Pancreas (tissue), 10 donors: ENCODE measurements at regions not wholly inside any gene's neighbourhood (a gene's known extent, or its start where the extent isn't known, plus 50 kb on each side); places are given as distances from the start of the nearest gene placed in this dataset.
"Not testable (repeated sequence)": the region's sequence is repeated elsewhere in the genome, so short reads cannot be mapped to it uniquely, and the experiment has no call there.

Experiments
- ATAC-seq, 4 donors: fragments of 200-7000 bp; cut with Tn5 transposase; one replicate each; pipeline versions ENCODE4 v1.8.0 to v1.9.1; 2020; ENCODE audit warnings: mild to moderate bottlenecking in 4 of 4, moderate library complexity in 4 of 4
- DNase-seq, 6 donors: peaks; one replicate each; pipeline ENCODE4 v3.0.0-alpha.2; 2020
- FAIRE-seq: peaks from 2 replicates; lab custom pipeline; 2012; peaks lifted over from hg19 to GRCh38; lab: Jason Lieb, UNC
- H3K27ac ChIP-seq, 4 donors: fragments of 200-600 bp; sonication (generic); 1 replicate in 3 of 4; 2 replicates in 1 of 4; pipeline versions ENCODE4 v1.5.0 to v1.8.0; 2020
- H3K27me3 ChIP-seq, 4 donors: fragments of 200-600 bp; one replicate each; pipeline ENCODE4 v1.8.0; 2021
- H3K36me3 ChIP-seq, 3 donors: fragments of 200-600 bp; sonication (generic) in 1 of 3; one replicate each; pipeline versions ENCODE4 v1.5.0 to v1.8.0; 2020 to 2021
- H3K4me1 ChIP-seq, 3 donors: fragments of 200-600 bp; one replicate each; pipeline ENCODE4 v1.8.0; 2021
- H3K4me3 ChIP-seq, 4 donors: fragments of 200-600 bp; sonication (generic) in 2 of 4; one replicate each; pipeline versions ENCODE4 v1.5.0 to v1.8.0; 2020 to 2021
- H3K9me3 ChIP-seq, 4 donors: fragments of 200-600 bp; one replicate each; pipeline ENCODE4 v1.8.0; 2021
- WGBS, 2 donors: extraction: QIAGEN DNeasy Blood & Tissue Kit; methylation state at CpG; one replicate each; pipeline ENCODE4 v1.1.7; 2013; 5-methylcytosine and 5-hydroxymethylcytosine counted together
- intact Hi-C, 3 donors: fragments of 100-400 bp; cut with DNase I; formaldehyde crosslinking; loops; one replicate each; pipeline versions ENCODE4 v1.11.1 to v1.14.2; 2022
- TF ChIP-seq, protein P1 (sequence below), 4 donors: fragments of 200-600 bp; sonication (generic) in 3 of 4; IDR thresholded peaks; one replicate each; pipeline versions ENCODE4 v1.5.0 to v1.8.0; 2021; ENCODE audit warnings: antibody characterized with exemption in 4 of 4
- donor health status: healthy with polysubstance abuse.
- donor health status: DM: no; HTN: no; CAD: no; lungs with moderate emphysema.
- donor health status: DM: no; HTN: no; CAD: no.
- donor health status: control.
- donor health status: control.
- donor health status: Bipolar disorder and iron deficiency.
- donor health status: DM: yes; HTN: yes; CAD: no.
- donor health status: DM: no; HTN: no; CAD: no.
- donor health status: DM: no; HTN: no; CAD: no.
- donor health status: DM: yes; HTN: yes; CAD: no.

DNA sequence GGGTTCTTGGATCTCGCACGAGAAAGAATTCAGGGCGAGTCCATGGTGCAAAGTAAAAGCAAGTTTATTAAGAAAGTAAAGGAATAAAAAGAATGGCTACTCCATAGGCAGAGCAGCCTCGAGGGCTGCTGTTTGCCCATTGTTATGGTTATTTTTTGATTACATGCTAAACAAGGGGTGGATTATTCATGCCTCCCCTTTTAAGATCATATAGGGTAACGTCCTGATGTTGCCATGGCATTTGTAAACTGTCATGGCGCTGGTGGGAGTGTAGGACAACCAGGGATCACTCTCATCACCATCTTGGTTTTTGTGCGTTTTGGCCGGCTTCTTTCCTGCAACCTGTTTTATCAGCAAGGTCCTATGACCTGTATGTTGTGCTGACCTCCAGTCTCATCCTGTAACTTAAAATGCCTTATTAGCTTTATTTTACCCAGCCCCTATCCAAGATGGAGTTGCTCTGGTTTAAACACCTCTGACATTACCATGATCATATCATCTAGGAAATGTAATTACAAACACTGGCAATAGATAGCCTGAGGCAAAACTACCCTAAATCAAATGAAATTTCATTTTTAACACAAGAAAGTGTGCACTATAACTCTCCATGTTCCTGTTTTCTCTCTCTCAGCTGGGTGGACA, 94.3 kb upstream of the ATXN3L start:
- H3K4me3 ChIP-seq: no peak overlapping the region
- H3K27me3 ChIP-seq: peaks cover 0 to 8% (median 0%) of the 10 kb centered on the region in 4 donors
- intact Hi-C loops: no loop called here
- no peaks in the 10 kb centered on the region for H3K36me3 ChIP-seq
- TF ChIP-seq, protein P1, sequence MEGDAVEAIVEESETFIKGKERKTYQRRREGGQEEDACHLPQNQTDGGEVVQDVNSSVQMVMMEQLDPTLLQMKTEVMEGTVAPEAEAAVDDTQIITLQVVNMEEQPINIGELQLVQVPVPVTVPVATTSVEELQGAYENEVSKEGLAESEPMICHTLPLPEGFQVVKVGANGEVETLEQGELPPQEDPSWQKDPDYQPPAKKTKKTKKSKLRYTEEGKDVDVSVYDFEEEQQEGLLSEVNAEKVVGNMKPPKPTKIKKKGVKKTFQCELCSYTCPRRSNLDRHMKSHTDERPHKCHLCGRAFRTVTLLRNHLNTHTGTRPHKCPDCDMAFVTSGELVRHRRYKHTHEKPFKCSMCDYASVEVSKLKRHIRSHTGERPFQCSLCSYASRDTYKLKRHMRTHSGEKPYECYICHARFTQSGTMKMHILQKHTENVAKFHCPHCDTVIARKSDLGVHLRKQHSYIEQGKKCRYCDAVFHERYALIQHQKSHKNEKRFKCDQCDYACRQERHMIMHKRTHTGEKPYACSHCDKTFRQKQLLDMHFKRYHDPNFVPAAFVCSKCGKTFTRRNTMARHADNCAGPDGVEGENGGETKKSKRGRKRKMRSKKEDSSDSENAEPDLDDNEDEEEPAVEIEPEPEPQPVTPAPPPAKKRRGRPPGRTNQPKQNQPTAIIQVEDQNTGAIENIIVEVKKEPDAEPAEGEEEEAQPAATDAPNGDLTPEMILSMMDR (IDR thresholded peaks at IDR 0.05): no peak
- H3K27ac ChIP-seq: no peak overlapping the region
- DNase-seq: no peak
- no peak for ATAC-seq
- no peak for FAIRE-seq
- no peaks in the 10 kb centered on the region for H3K9me3 ChIP-seq
- WGBS, 2 donors: 58 to 85% methylated on average over 8 of the region's 8 CpGs
- no peaks in the 10 kb centered on the region for H3K4me1 ChIP-seq

- no peak for DNase-seq
- Histone ChIP-seq H3K36me3 (no peaks in the 10 kb centered on the region), H3K9me3 (no peaks in the 10 kb centered on the region), H3K4me1 (no peaks in the 10 kb centered on the region), H3K4me3 (no peak overlapping the region), H3K27me3 (peaks cover 0 to 8% (median 0%) of the 10 kb centered on the region in 4 donors), H3K27ac (no peak overlapping the region)
- TF ChIP-seq, protein P1 (IDR thresholded peaks at IDR 0.05): no peak
- ATAC-seq: no peak
- FAIRE-seq: no peak
- WGBS, 2 donors: 38 to 69% methylated on average over 8 of the region's 8 CpGs
- intact Hi-C loops: no loop called here
Observed at GRCh38 chrX:13412208-13412600, 92.4 kb upstream of the ATXN3L start.

DNA sequence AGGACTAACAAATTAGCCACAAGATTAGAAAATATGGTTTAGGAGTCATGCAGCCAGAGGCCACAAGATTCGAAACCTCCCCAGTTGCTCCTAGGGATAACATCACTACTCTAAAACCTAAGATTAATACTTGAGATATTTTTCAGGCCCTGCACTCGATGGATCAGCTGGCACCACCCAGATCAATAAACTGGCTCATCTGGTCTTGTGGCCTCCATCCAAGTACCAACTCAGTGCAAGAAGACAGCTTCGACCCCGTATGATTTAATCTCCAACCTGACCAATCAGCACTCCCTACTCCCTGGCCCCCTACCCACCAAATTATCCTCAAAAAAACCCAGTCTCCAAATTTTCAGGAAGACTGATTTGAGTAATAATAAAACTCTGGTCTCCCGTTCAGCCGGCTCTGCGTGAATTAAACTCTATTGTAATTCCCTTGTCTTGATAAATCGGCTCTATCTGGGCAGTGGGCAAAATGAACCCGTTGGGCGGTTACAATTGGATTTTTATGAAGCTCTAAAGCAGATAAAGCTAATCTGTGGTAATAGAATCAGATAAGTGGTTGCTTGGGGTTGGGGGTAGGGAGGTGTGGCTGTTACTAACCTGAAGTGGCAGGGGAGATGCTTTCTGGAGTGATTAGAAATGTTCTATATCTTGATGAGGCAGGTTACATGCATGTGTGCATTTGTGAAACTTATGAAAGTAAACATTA, 91.8 kb upstream of the ATXN3L start:
- FAIRE-seq: no peak
- Histone ChIP-seq H3K27ac (no peak overlapping the region), H3K4me1 (no peaks in the 10 kb centered on the region), H3K9me3 (no peaks in the 10 kb centered on the region), H3K27me3 (peaks cover 0 to 8% (median 0%) of the 10 kb centered on the region in 4 donors), H3K4me3 (no peak overlapping the region), H3K36me3 (no peaks in the 10 kb centered on the region)
- intact Hi-C loops: no loop called here
- no peak for ATAC-seq
- TF ChIP-seq, protein P1 (IDR thresholded peaks at IDR 0.05): no peak
- no peak for DNase-seq
- 33 to 45% methylated on average over 10 of the region's 10 CpGs for WGBS, 2 donors

DNA sequence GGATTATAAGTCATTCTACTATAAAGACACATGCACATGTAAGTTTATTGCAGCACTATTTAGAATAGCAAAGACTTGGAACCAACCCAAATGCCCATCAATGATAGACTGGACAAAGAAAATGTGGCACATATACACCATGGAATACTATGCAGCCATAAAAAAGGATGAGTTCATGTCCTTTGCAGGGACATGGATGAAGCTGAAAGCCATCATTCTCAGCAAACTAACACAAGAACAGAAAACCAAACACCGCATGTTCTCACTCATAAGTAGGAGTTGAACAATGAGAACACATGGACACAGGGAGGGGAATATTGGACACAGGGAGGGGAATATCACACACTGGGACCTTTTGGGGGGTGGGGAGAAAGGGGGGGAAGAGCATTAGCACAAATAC, 88.7 kb upstream of the ATXN3L start:
- DNase-seq, intact Hi-C loops, ATAC-seq, H3K36me3 ChIP-seq, H3K4me1 ChIP-seq, H3K9me3 ChIP-seq, H3K27me3 ChIP-seq, H3K27ac ChIP-seq, H3K4me3 ChIP-seq, FAIRE-seq: not testable (repeated sequence)
- WGBS, 2 donors: 87 to 100% methylated on average over 1 of the region's 1 CpG

DNA sequence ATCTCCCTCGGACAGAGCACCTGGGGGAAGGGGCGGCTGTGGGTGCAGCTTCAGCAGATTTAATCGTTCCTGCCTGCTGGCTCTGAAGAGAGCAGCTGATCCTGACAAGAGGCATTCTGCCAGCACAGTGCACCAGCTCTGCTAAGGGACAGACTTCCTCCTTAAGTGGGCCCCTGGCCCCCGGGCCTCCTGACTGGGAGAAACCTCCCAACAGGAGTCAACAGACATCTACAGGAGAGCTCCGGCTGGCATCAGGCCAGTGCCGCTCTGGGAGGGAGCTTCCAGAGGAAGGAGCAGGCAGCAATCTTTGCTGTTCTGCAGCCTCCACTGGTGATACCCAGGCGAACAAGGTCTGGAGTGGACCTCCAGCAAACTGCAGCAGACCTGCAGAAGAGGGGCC, 84.9 kb upstream of the ATXN3L start:
- FAIRE-seq, intact Hi-C loops, H3K9me3 ChIP-seq, H3K27me3 ChIP-seq, H3K4me1 ChIP-seq, H3K36me3 ChIP-seq, H3K4me3 ChIP-seq, ATAC-seq, H3K27ac ChIP-seq: not testable (repeated sequence)
- 61 to 64% methylated on average over 6 to 7 of the region's 7 CpGs for WGBS, 2 donors
- DNase-seq: peak in 2 of 6 donors; percentile 28 to 52

GRCh38 chrX:13404364-13404763, 84.5 kb upstream of the ATXN3L start:
- TF ChIP-seq, protein P1 (IDR thresholded peaks at IDR 0.05): no peak
- Histone ChIP-seq H3K36me3 (no peaks in the 10 kb centered on the region), H3K27me3 (no peaks in the 10 kb centered on the region), H3K9me3 (no peaks in the 10 kb centered on the region), H3K27ac (no peak overlapping the region), H3K4me3 (no peak overlapping the region), H3K4me1 (no peaks in the 10 kb centered on the region)
- 71 to 84% methylated on average over 6 of the region's 6 CpGs for WGBS, 2 donors
- DNase-seq: no peak
- FAIRE-seq: no peak
- no peak for ATAC-seq
- intact Hi-C loops: no loop called here
